BE2C (cell line): ENCODE measurements at regions not wholly inside any gene's neighbourhood (a gene's known extent, or its start where the extent isn't known, plus 50 kb on each side); places are given as distances from the start of the nearest gene placed in this dataset.

Experiments used
- DNase-seq: peaks from one replicate; pipeline ENCODE4 v3.0.0-alpha.2; 2020
- H3K27me3 ChIP-seq: fragments of 250-450 bp; sonication (Bioruptor Pico); 2 replicates; pipeline ENCODE4 v1.5.1; 2020; ENCODE audit warnings: mild to moderate bottlenecking
- H3K36me3 ChIP-seq: fragments of 250-450 bp; sonication (Bioruptor Pico); 2 replicates; pipeline ENCODE4 v1.5.1; 2020; ENCODE audit warnings: mild to moderate bottlenecking
- H3K4me1 ChIP-seq: fragments of 250-450 bp; sonication (Bioruptor Pico); 2 replicates; pipeline ENCODE4 v1.5.1; 2020
- H3K4me3 ChIP-seq: 2 replicates; pipeline ENCODE4 v1.5.1; 2011; ENCODE audit warnings: low read depth, low read length
- H3K9me3 ChIP-seq: fragments of 250-450 bp; sonication (Bioruptor Pico); 2 replicates; pipeline ENCODE4 v1.5.1; 2020
- TF ChIP-seq, protein P1 (sequence below): IDR thresholded peaks from 2 replicates; pipeline ENCODE4 v1.5.1; 2012; ENCODE audit warnings: mild to moderate bottlenecking, low read depth, low read length

DNA sequence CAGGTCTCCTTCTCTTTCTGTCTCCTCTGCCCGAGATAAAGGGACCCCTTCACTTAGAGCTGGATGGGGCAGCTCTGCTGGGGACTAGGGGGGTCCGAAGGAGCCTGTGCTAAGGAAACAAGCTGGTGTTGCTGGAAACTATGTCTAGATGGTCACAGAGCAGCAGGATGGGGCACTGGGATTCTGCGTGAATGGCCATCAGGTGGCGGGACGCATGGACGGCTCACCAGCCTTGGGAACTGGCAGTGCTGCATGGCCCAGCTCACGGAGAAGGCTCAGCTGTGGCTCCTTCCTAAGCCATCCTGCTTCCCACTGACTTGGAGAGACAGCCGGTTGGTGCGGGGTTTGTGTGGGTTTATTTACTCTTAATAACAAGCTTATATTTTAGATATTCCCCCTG, 411.8 kb downstream of the ZNF536 start:
- no peaks in the 10 kb centered on the region for H3K36me3 ChIP-seq
- H3K27me3 ChIP-seq, result no peaks in the 10 kb centered on the region
- TF ChIP-seq, protein P1, sequence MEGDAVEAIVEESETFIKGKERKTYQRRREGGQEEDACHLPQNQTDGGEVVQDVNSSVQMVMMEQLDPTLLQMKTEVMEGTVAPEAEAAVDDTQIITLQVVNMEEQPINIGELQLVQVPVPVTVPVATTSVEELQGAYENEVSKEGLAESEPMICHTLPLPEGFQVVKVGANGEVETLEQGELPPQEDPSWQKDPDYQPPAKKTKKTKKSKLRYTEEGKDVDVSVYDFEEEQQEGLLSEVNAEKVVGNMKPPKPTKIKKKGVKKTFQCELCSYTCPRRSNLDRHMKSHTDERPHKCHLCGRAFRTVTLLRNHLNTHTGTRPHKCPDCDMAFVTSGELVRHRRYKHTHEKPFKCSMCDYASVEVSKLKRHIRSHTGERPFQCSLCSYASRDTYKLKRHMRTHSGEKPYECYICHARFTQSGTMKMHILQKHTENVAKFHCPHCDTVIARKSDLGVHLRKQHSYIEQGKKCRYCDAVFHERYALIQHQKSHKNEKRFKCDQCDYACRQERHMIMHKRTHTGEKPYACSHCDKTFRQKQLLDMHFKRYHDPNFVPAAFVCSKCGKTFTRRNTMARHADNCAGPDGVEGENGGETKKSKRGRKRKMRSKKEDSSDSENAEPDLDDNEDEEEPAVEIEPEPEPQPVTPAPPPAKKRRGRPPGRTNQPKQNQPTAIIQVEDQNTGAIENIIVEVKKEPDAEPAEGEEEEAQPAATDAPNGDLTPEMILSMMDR, result no peak
- no peak overlapping the region for H3K4me3 ChIP-seq
- H3K4me1 ChIP-seq, result no peaks in the 10 kb centered on the region
- no peak for DNase-seq
- no peaks in the 10 kb centered on the region for H3K9me3 ChIP-seq

DNA sequence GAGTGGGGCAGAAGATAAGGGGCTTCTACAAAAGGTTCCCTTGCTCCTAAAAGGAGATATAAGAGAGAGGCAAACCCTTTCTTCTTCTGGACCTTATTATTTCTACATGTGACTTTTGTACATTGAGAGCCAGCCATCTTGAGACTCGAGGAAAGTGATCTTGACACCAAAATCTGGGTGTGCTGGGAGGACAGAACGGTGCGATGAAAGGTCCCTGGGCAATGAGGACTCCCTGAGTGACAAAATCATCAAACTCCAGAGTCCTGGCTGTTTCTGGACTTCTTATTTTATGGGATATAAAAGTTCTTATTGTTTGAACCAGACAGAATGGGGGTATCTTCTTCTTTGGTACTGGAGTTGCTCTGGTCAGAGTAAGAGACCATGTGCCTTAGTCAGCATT, 411.0 kb downstream of the ZNF536 start:
- TF ChIP-seq, protein P1, result no peak
- Histone ChIP-seq H3K9me3 (no peaks in the 10 kb centered on the region), H3K4me3 (no peak overlapping the region), H3K36me3 (no peaks in the 10 kb centered on the region), H3K27me3 (no peaks in the 10 kb centered on the region), H3K4me1 (no peaks in the 10 kb centered on the region)
- DNase-seq, result no peak

DNA sequence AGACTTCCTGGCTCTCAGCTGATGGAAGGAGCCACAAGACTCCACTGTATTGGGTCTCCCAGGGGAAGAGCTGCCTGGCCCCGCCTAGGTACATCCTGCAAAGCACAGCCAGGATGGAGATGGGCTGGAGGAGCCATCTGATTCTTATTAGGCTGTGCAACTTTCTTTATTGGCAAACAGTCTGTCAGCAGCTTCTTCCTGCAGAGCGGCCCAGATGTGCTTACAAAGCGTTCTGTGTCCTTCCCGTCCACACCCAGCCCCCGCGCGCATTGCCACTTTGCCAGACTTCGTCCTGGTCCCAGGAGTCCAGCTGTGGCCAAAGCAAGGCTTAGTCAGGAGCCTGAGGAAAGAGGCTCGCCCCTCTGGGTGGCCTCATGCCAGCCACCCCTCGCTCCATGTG, 409.3 kb downstream of the ZNF536 start:
- Histone ChIP-seq H3K27me3 (no peaks in the 10 kb centered on the region), H3K4me1 (no peaks in the 10 kb centered on the region), H3K4me3 (no peak overlapping the region), H3K9me3 (no peaks in the 10 kb centered on the region), H3K36me3 (no peaks in the 10 kb centered on the region)
- TF ChIP-seq, protein P1, result no peak
- DNase-seq, result no peak

DNA sequence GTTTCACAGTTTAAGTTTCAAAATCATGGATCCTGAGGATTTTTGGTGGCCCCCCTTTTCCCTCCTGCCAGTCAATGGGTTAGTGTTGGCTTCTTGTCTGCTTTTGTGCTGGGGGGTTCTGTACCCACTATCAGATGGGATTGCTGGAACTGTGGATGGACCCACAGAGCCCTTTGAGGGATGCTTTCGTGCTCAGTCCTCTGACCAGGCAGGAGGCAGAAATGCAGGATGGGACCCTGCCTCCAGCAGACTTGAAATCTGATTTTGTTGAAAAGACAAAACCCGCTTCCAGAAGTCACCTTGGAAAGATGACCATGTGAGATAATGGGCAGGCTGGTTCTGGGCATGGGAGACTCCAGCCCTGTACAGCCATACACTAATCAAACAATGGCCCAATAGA, 408.9 kb downstream of the ZNF536 start:
- Histone ChIP-seq H3K27me3 (no peaks in the 10 kb centered on the region), H3K36me3 (no peaks in the 10 kb centered on the region), H3K4me3 (no peak overlapping the region), H3K4me1 (no peaks in the 10 kb centered on the region), H3K9me3 (no peaks in the 10 kb centered on the region)
- DNase-seq, result no peak
- TF ChIP-seq, protein P1, result no peak

DNA sequence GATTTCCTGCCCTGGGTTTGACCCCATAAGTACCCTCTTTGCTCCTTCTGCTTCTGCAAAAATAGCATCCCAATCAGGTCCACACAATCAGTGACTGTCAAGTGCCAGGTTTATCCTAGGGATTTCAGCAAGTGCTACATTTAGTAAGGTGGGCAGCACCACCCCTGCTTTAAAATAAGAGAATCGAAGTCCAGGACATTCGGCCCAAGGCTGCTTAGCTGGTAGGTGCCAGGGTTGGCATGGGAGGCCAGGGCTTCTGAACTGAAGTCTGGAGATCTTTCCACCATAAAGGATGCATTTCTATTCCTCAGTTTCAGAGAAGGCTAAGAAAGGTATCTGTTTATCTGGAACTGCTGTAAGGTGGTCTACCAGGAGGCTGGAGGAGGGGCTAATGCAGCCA, 408.3 kb downstream of the ZNF536 start:
- Histone ChIP-seq H3K36me3 (no peaks in the 10 kb centered on the region), H3K27me3 (no peaks in the 10 kb centered on the region), H3K4me3 (no peak overlapping the region), H3K9me3 (no peaks in the 10 kb centered on the region), H3K4me1 (no peaks in the 10 kb centered on the region)
- DNase-seq, result no peak
- TF ChIP-seq, protein P1, result no peak

DNA sequence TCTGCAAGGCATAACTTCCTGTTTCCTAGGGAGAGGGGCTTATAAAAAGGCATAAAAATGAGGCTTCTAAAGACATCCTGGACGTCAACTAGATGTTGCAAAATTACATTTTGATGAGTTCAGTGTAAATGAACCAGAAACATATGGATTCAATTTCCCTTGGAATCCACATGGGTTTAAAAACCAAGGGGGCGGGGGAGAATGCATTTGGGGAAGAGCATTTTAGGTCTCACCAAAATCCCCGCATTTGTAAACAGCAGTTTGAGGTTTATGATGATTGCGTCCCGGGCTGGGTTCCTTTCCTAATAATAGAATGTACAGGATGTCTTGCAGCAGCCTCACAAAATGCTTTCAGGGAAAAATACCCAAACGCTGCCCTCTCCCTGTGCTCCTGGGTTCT, 407.8 kb downstream of the ZNF536 start:
- H3K9me3 ChIP-seq, result no peaks in the 10 kb centered on the region
- H3K27me3 ChIP-seq, result no peaks in the 10 kb centered on the region
- TF ChIP-seq, protein P1, result no peak
- H3K4me3 ChIP-seq, result no peak overlapping the region
- no peaks in the 10 kb centered on the region for H3K36me3 ChIP-seq
- H3K4me1 ChIP-seq, result no peaks in the 10 kb centered on the region
- no peak for DNase-seq
